GM13977 (cell line): ENCODE measurements at regions not wholly inside any gene's neighbourhood (a gene's known extent, or its start where the extent isn't known, plus 50 kb on each side); places are given as distances from the start of the nearest gene placed in this dataset.
"Not testable (repeated sequence)": the region's sequence is repeated elsewhere in the genome, so short reads cannot be mapped to it uniquely, and the experiment has no call there.

Experiments
- DNase-seq: peaks from one replicate; pipeline ENCODE4 v3.0.0; 2012; ENCODE audit warnings: low spot score
- CTCF ChIP-seq: IDR thresholded peaks from 2 replicates; pipeline ENCODE4 v1.5.1; 2012; ENCODE audit warnings: mild to moderate bottlenecking, control low read depth; ENCODE audit not compliant: insufficient read depth; ENCODE audit errors: extremely low read depth, missing control alignments
- in situ Hi-C: fragments of 300-500 bp; cut with MboI; formaldehyde crosslinking; loops from one replicate; pipeline ENCODE4 v1.12.0; 2022; ENCODE audit warnings: low sequenced_read_pairs, low pct_unique_long_range_greater_than_20kb, mixed read lengths, inconsistent platforms; ENCODE audit not compliant: unreplicated experiment

GRCh38 chr21:27779606-27780005, 812.7 kb upstream of the ADAMTS5 start:
- in situ Hi-C loops: no loop called here
- TF ChIP-seq CTCF: no peak
- no peak for DNase-seq

GRCh38 chr21:27776925-27777553, 810.2 kb upstream of the ADAMTS5 start:
- in situ Hi-C loops: no loop called here
- no peak for TF ChIP-seq CTCF
- DNase-seq: no peak

- DNase-seq: no peak
- in situ Hi-C loops: no loop called here
- TF ChIP-seq CTCF: no peak
These were observed 805.9 kb upstream of the ADAMTS5 start for GRCh38 chr21:27772816-27773215.

- in situ Hi-C loops: no loop called here
- no peak for DNase-seq
- no peak for TF ChIP-seq CTCF
These were observed 805.1 kb upstream of the ADAMTS5 start for GRCh38 chr21:27771938-27772483.

GRCh38 chr21:27769763-27770162, 802.9 kb upstream of the ADAMTS5 start:
- no peak for TF ChIP-seq CTCF
- in situ Hi-C loops: no loop called here
- DNase-seq: no peak

- DNase-seq, in situ Hi-C loops: not testable (repeated sequence)
These were observed 801.3 kb upstream of the ADAMTS5 start for GRCh38 chr21:27768046-27768637.

- in situ Hi-C loops: no loop called here
- no peak for DNase-seq
- TF ChIP-seq CTCF: no peak
These were observed 797.2 kb upstream of the ADAMTS5 start for GRCh38 chr21:27764056-27764455.
